MM.1S (cell line): ENCODE measurements at regions not wholly inside any gene's neighbourhood (a gene's known extent, or its start where the extent isn't known, plus 50 kb on each side); places are given as distances from the start of the nearest gene placed in this dataset.

Source experiments
- DNase-seq: peaks from one replicate; pipeline ENCODE4 v3.0.0-alpha.2; 2015
- H2AFZ ChIP-seq: fragments of 300-600 bp; sonication (generic); 2 replicates; pipeline ENCODE4 v1.6.0; 2016; ENCODE audit warnings: antibody characterized with exemption, low read length
- H3F3A ChIP-seq: fragments of 300-600 bp; sonication (generic); 2 replicates; pipeline ENCODE4 v1.6.1; 2016; ENCODE audit warnings: mild to moderate bottlenecking, antibody characterized with exemption, low read length, moderate library complexity, mixed read lengths; ENCODE audit not compliant: insufficient read depth
- H3K27ac ChIP-seq: fragments of 300-600 bp; sonication (generic); 2 replicates; pipeline ENCODE4 v1.5.1; 2016; ENCODE audit warnings: mild to moderate bottlenecking, low read length
- H3K27me3 ChIP-seq: fragments of 300-600 bp; sonication (generic); replicated peaks from 2 replicates; pipeline ENCODE4 v1.6.0; 2016; ENCODE audit warnings: low read length; ENCODE audit not compliant: insufficient read depth
- H3K36me3 ChIP-seq: fragments of 300-600 bp; sonication (generic); replicated peaks from 2 replicates; pipeline ENCODE4 v1.6.1; 2016; ENCODE audit warnings: mild to moderate bottlenecking, low read length, mixed read lengths; ENCODE audit not compliant: insufficient read depth
- H3K4me1 ChIP-seq: fragments of 300-600 bp; sonication (generic); 2 replicates; pipeline ENCODE4 v1.6.1; 2016; ENCODE audit warnings: low read length, mixed read lengths
- H3K4me2 ChIP-seq: fragments of 300-600 bp; sonication (generic); 2 replicates; pipeline ENCODE4 v1.6.0; 2016; ENCODE audit warnings: low read depth, low read length
- H3K4me3 ChIP-seq: fragments of 300-600 bp; sonication (generic); 2 replicates; pipeline ENCODE4 v1.5.1; 2016; ENCODE audit warnings: low read length, mixed read lengths
- H3K79me2 ChIP-seq: fragments of 300-600 bp; sonication (generic); 2 replicates; pipeline ENCODE4 v1.6.1; 2016; ENCODE audit warnings: mixed run types, low read length, mixed read lengths
- H3K9ac ChIP-seq: fragments of 300-600 bp; sonication (generic); 2 replicates; pipeline ENCODE4 v1.6.1; 2016; ENCODE audit warnings: low read length, mixed read lengths
- H3K9me2 ChIP-seq: fragments of 300-600 bp; sonication (generic); replicated peaks from 2 replicates; pipeline ENCODE4 v1.6.1; 2016; ENCODE audit warnings: mild to moderate bottlenecking, low read length, mixed read lengths; ENCODE audit not compliant: insufficient read depth
- H3K9me3 ChIP-seq: fragments of 300-600 bp; sonication (generic); replicated peaks from 2 replicates; pipeline ENCODE4 v1.6.1; 2016; ENCODE audit warnings: mild to moderate bottlenecking, low read length, mixed read lengths; ENCODE audit not compliant: insufficient read depth
- H4K20me1 ChIP-seq: fragments of 300-600 bp; sonication (generic); 2 replicates; pipeline ENCODE4 v1.6.1; 2016; ENCODE audit warnings: mild to moderate bottlenecking, low read length, moderate library complexity, mixed read lengths; ENCODE audit not compliant: insufficient read depth
- EZH2 ChIP-seq: fragments of 300-600 bp; sonication (generic); optimal IDR thresholded peaks from 2 replicates; pipeline ENCODE3; 2017; ENCODE audit warnings: low read depth, mild to moderate bottlenecking, antibody characterized with exemption, low read length, mixed read lengths
- EZH2phosphoT487 ChIP-seq: fragments of 300-600 bp; sonication (generic); IDR thresholded peaks from 2 replicates; pipeline ENCODE4 v1.6.1; 2018; ENCODE audit warnings: antibody characterized with exemption, low read length
- TF ChIP-seq, protein P1 (sequence below): fragments of 300-600 bp; sonication (generic); IDR thresholded peaks from 2 replicates; pipeline ENCODE4 v1.5.1; 2016; ENCODE audit warnings: antibody characterized with exemption, low read length, mixed read lengths

DNA sequence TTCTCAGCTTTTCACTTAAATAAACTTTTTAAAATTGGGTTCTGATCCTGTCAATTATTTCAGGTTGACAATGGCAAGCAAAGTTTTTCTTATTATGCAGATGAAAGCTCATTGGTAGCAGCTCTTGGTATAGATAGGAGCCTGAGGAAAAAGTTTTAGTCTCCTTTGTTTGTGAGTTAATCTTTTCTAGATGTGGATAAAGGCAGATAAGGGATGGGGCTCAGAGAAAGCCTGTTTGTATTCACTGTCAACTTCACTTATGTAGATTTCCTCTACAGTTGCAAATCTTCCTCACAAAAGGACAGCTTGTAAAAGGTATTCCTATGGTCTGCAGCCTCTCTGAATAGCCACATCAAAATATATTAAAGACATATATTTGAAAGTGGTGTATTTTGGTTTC is 224.5 kb upstream of the SPOPL start:
- Histone ChIP-seq H3K79me2 (no peaks in the 10 kb centered on the region), H3K9me3 (no peaks in the 10 kb centered on the region), H3K36me3 (no peaks in the 10 kb centered on the region), H3K27ac (no peak overlapping the region), H4K20me1 (no peaks in the 10 kb centered on the region), H3K27me3 (no peaks in the 10 kb centered on the region), H3K9ac (no peak overlapping the region), H3K9me2 (no peaks in the 10 kb centered on the region), H3F3A (no peaks in the 10 kb centered on the region), H3K4me3 (no peak overlapping the region), H2AFZ (no peak overlapping the region), H3K4me1 (no peaks in the 10 kb centered on the region), H3K4me2 (no peak overlapping the region)
- TF ChIP-seq EZH2, result no peak
- no peak for TF ChIP-seq EZH2phosphoT487
- TF ChIP-seq, protein P1, sequence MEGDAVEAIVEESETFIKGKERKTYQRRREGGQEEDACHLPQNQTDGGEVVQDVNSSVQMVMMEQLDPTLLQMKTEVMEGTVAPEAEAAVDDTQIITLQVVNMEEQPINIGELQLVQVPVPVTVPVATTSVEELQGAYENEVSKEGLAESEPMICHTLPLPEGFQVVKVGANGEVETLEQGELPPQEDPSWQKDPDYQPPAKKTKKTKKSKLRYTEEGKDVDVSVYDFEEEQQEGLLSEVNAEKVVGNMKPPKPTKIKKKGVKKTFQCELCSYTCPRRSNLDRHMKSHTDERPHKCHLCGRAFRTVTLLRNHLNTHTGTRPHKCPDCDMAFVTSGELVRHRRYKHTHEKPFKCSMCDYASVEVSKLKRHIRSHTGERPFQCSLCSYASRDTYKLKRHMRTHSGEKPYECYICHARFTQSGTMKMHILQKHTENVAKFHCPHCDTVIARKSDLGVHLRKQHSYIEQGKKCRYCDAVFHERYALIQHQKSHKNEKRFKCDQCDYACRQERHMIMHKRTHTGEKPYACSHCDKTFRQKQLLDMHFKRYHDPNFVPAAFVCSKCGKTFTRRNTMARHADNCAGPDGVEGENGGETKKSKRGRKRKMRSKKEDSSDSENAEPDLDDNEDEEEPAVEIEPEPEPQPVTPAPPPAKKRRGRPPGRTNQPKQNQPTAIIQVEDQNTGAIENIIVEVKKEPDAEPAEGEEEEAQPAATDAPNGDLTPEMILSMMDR, result no peak
- DNase-seq, result no peak

DNA sequence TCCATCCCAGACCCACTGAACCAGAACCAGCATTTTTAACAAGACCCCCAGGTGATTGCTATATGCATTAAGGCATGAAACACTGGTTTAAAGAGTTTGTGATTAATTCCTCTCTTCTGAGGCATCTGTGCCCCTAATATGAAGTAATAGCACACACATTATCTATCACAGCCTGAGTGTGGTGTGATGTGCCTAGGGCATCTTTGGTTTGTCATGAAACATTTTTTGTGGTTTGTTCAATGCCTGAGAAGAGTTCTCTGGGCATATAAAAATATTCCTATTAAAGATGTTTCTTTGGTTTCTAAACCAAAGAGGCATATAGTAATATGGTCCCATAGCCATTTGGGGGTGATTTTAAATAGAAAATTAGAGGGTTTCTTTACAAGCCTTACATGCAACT is 221.7 kb upstream of the SPOPL start:
- H3K4me1 ChIP-seq, result no peaks in the 10 kb centered on the region
- H3K27me3 ChIP-seq, result no peaks in the 10 kb centered on the region
- no peaks in the 10 kb centered on the region for H3K9me3 ChIP-seq
- H4K20me1 ChIP-seq, result no peaks in the 10 kb centered on the region
- H3K4me2 ChIP-seq, result no peak overlapping the region
- TF ChIP-seq, protein P1, result no peak
- TF ChIP-seq EZH2phosphoT487 (no peak), EZH2 (no peak)
- no peak overlapping the region for H2AFZ ChIP-seq
- no peak for DNase-seq
- H3K36me3 ChIP-seq, result no peaks in the 10 kb centered on the region
- no peak overlapping the region for H3K9ac ChIP-seq
- H3K27ac ChIP-seq, result no peak overlapping the region
- H3K79me2 ChIP-seq, result no peaks in the 10 kb centered on the region
- H3K4me3 ChIP-seq, result no peak overlapping the region
- H3F3A ChIP-seq, result no peaks in the 10 kb centered on the region
- no peaks in the 10 kb centered on the region for H3K9me2 ChIP-seq

DNA sequence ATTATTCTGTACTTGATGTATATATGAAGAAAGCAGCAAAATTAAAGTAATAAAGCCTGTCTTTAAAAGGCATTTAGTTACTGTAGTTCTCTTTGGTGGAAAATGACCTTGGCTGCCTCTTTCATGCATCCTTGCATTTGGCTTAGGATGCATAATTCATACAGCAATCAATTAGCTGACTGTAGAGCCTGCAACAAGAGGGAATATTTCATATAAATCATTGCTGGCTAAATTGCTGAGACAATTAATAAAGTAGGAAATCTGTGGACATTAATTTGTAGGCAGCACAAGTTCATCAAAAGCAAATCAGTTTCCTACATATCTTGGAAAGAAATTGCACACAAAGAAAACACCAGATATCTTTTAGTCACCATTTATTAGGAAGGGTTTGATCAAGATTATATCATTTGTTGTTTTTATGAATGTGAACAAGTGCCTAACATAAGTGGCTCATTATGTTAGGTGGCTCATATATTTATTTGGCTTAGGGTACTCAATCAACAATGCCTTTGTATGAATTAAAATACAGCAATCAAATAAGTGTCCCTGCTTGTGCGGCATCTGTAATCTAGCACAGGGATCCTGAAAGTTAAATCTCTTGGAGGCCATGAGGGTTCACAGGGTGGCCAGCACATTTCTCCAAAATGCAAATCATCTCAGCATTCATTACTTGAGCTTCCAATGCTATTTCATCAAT is 220.4 kb upstream of the SPOPL start:
- H3K9ac ChIP-seq, result no peak overlapping the region
- no peak overlapping the region for H3K4me2 ChIP-seq
- no peak for DNase-seq
- no peaks in the 10 kb centered on the region for H3K9me3 ChIP-seq
- H3K27me3 ChIP-seq, result no peaks in the 10 kb centered on the region
- H3K4me3 ChIP-seq, result no peak overlapping the region
- H3K27ac ChIP-seq, result no peak overlapping the region
- H4K20me1 ChIP-seq, result no peaks in the 10 kb centered on the region
- H3K9me2 ChIP-seq, result no peaks in the 10 kb centered on the region
- no peaks in the 10 kb centered on the region for H3F3A ChIP-seq
- H3K36me3 ChIP-seq, result no peaks in the 10 kb centered on the region
- H2AFZ ChIP-seq, result no peak overlapping the region
- no peaks in the 10 kb centered on the region for H3K4me1 ChIP-seq
- no peaks in the 10 kb centered on the region for H3K79me2 ChIP-seq
- TF ChIP-seq, protein P1, result no peak
- TF ChIP-seq EZH2phosphoT487 (no peak), EZH2 (no peak)
